HG02938 (cell line): ENCODE measurements at regions not wholly inside any gene's neighbourhood (a gene's known extent, or its start where the extent isn't known, plus 50 kb on each side); places are given as distances from the start of the nearest gene placed in this dataset.
"Not testable (repeated sequence)": the region's sequence is repeated elsewhere in the genome, so short reads cannot be mapped to it uniquely, and the experiment has no call there.

Experiments
- ATAC-seq: cut with Tn5 transposase; IDR thresholded peaks from one replicate; pipeline ENCODE4 v1.9.1; 2021; ENCODE audit warnings: mild to moderate bottlenecking, moderate library complexity; ENCODE audit not compliant: unreplicated experiment

DNA sequence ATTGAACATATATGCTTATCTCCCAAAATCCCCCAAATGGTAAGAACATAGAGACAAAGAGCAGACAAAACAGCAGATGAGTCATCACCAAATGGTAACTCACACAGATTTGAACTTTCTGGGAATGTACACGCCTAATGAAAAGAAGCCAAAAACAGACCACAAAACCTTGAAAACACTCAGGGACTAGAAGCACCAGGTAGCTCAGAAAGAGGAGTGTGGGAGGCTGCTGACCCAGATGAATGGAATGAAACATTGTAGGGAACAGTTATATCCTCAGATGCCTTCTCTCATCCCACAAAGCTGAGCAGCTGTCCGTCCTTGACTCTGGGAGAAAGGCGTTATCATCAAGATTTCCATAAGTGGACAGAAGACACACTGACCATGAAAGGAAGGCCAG is 307.0 kb upstream of the USP25 start:
- no peak for ATAC-seq

DNA sequence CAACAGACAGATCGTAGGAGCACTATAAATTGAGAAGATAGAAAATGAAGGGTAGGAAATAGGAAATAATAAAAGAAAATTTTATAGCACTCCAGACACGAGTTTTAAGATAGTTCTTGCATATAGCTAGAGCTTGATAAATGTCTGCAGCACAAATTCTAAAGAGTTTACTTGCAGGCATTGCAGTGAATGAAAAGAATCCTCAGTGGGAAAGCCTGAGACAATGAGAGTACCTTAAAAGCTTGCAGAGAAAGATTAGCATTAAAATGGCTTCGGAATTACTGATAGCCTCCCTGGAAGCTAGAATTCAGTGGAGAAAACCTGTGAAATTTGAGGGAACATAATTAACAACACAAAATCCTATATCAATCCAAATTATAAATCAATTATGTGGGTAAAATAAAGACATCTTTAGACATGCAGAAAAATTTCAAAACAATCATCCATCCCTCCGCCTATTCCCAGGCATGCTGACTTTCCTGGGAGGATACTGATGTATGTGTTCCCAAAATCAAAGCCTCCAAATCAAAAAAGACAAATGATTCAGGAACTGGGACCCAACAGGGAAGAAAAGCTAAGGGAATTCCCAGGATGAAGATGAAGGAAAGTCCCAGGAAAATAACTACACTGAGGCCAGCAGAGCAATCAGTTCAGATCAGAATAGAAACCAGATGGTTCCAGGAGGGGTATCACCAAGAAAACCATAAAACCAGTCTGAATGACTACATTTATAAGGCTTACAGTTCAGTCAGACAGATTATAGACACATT is 305.9 kb upstream of the USP25 start:
- no peak for ATAC-seq

DNA sequence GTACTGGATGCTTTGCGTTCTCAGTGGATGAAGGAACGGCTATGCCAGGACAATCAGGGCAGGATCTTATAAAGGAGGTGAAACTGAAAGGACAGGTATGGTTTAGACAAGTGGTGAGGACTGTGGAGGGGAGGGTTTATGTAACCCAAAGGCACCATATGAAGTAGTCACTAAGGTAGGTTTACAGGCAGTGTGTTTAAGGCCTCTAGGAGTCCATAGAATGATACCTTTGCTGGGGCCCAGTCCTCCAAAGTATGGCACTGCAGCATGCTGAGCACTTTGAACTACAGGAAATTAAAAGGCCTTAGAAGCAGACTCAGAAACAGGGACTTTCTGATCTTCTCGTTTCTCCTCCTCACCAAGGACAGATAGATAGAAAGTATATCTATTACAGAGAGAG is 304.7 kb upstream of the USP25 start:
- no peak for ATAC-seq

DNA sequence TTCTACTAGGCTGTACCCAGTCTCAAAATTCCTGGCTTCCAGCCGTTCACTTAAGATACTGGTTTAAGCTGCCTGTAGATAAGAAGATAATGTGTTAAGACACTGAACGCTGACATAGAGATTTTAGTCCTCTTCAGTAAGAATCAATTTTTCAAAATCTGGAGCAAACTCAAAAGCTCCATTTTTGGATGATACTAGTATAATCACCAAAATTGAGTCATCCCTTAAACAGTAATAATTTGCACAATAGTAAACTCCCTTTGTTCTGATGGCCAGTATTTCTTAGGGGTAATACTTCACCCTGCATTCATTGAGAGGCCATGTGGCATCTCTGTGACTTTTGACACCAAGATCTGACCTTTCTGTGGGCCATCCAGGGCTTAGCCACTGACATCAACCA is 299.8 kb upstream of the USP25 start:
- ATAC-seq, result no peak

DNA sequence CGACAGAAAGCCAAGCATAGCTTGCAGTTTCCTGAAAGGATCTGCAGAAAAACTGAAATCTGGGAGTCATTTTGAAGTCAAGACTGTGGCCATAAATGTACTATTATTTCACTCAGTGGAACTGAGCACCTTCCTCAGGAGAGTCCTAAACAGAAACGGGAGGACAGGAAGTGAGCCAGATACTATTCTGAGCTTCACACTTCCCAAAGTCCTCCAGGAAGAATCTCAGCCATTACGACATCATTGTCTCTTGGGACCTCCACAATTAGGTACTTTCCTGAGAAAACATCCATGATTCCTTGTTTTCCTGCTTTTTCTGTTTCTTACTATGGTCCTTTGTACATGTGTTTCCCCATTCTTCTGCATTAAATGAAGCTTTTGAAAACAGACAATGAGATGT is 299.2 kb upstream of the USP25 start:
- ATAC-seq, result no peak

DNA sequence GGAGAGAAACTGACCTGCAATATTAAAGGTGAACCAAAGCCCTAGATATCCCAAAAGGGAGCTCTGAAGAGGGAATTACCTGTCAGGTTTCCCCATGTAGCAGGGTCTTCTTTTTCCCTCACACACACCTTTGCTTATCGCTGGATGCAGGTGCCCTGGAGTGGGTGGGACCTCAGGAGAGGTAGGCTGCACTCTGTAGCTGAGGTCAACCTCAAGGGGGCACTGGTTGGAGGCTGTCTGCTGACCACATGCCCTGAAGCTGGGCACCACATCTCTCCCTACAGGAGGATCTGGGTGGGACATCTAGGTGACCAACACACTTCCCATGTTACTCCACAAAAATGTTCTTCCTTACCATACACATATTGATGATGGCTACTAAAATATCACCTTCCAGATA is 298.7 kb upstream of the USP25 start:
- ATAC-seq, result no peak

DNA sequence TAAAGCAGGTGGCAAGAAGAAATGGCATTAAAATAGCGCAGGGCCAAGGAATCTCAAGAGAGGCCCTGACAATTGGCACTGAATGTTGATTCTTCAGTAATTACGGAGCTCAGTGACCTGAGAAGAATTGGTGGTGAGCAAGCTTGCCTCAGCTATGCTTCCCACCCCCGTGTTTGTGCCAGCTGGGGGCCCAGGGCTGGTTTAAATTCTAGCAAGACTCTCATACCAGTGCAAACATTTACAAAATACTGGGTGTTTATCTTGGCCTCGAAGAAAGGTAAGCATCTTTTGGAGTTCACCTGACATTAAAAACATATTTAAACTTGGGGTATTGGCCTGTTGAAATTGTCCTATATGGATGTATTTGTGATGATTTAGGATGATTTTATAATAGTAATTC is 296.7 kb upstream of the USP25 start:
- ATAC-seq, result no peak

DNA sequence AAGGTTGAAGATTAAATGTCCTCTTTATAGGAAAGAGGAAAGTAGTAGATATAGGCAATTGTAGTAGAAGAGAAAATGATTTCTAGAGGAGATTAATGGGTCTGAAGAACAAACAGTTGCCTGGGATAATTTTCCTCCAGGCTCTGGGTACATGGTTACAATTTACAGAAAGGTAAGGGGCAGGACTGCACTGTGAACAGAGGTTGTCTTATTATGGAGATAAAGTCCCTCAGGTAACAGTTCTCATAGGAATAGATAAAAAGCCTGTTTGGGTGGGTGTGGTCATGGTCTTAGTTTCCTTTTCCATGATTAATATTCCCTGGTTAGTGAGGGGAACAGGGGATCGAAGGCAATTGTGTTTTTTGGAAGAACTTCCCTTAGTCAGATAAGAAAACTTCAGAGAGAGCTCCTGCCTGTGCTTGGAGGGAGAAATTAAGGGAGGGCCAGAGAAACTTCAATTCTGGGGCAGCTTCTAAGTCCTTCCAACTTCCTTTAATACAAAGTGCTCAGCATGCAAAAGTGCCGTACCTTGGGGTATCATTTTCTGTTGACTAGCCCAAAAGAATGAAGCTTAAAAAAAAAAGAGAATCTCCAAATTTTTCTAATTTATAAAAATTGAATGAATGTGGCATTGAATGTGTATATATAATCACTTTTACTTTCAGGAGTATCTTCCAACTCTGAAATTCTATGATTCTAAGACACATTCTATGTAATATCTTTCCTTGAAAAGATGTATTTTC is 295.4 kb upstream of the USP25 start:
- no peak for ATAC-seq

DNA sequence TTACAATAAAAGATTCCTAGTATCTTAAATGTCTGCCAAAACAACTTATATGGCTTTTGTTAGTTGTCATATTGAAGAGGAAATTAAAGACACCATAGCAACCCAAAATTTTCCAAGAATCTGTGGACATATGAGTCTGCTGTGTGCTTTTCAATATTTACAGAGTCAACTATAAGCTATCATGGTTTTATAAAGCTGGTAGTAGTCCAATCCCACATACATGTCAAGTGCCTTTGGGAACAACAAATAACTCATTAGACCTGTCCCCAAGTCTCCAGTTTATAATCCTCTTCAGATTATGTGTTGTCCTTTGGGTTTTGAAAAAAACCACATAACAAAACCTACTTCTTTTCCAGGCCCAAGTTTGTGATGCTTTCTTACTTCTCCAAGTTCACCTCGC is 293.8 kb upstream of the USP25 start:
- ATAC-seq, result no peak

DNA sequence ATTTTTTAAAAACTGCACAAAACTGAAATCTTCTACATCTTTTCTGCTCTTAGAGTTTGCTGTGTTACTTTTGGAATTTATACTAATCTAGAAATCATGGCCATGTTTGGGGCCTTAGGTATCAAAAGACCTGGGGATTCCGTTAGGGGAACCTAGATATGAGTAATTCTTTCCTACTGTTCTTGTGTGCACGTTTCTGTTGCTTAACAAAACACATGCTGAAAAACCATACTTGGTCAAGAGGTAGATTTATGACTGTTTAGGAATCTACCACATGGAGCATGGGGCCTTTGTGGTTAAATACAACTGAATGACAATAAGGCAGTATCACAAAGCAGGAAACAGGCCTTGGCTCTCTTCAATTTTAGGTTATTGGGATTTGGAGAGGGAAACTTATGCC is 291.9 kb upstream of the USP25 start:
- peak; percentile 85 for ATAC-seq

DNA sequence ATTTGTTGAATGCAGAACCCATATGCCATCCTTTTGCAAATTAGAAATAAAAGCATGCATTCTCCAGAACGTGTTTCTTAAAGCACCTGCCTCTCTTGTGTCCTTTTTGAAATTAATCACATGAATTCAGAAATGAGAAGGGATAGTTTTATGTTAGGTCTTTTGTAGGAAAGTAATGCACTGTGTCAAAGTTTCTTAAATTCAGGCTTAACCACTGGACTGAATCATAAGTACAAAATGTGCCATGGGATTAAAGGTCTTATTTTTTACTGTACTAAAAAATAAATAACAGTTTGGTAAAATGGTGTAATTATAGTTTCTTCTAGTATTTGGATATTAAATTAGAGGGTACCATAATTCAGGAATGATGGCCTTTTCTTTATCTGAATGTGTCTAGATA is 290.1 kb upstream of the USP25 start:
- ATAC-seq, result no peak

DNA sequence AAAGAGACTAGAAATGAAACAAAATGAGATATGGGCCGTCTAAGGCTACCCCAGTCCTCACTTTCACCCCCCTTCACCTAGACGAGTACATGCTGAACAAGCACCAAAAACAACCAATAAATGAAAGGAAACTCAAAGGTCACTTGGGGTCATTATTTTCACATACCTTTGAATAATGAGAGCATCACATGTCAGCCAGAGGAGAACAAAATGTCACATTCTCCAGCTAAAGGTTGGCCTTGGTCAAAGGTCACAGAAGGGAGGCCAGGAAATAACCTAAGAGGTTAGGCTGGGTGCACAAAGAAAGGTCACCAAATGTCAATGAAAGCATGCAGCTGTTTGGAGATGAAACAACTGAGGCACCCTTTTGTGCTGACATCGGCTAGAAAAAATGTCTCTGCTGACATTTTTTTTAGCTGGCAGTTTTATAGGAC is 288.7 kb upstream of the USP25 start:
- no peak for ATAC-seq

DNA sequence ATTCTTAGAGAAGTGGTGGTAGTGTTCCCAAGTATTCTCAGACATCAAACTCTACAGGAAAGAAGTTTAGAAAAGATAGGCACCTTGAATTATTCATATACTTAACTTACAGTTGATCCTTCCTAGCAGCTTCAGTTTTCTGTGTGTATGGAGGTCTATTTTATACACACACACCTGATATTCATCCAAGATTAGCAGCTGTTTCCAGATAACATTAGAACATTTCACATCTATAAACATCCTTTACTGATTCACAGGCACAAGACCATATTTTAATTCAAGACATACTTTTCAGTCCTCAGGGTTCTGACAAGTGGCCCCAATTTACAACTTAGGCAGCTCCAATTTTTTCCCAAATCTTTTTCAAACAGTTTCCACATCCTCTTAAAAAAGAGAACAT is 287.8 kb upstream of the USP25 start:
- ATAC-seq, result no peak

DNA sequence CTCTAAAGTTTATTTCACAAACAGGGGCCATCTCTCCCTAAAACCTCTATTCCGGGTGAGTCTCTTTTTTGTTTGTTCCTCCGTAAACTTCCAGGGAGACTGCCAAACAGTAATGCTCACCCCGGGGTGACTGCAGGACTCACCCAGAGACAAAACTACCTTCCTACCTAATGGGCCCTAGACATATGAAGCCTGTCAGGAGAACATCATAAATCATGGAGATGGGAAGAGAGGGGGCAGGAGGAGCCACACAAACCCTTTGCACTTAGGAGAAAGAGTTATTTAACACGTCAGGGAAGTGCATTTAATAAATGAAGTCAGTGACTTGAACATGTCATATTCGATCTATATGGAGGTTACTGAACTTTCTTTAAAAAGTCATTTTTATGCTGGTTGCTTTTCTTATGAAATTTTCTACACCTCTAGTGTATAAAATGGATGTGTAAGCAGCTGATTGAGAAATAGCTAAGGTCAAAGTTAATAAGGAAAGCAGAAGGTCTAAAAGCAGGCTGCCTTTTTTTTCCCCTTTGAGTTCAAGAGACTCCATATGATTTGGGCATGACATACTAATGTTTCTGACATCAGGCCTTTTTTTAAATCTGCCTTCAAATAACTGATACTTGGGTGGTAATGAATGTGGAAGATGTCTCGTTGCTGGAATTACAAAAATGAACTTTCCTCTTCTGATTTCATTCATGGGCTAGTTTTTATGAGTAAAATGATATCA is 286.9 kb upstream of the USP25 start:
- ATAC-seq, result no peak

DNA sequence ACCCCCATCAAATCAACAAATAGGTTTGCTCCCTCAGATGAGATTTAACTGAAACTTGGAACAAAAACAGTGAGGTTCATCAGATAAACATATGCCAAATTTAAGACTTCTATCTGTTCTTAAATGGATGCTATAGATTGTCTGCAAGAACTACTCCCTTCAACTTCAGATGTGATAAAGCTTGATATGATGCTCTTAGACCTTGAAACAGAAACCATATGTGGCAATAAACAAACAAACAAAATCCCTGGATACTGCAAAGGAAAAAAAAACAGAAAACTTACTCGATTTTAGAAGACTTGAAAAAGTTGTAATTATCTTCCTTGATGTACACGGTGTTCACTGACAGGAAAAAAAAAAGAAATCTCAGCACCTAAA is 286.1 kb upstream of the USP25 start:
- no peak for ATAC-seq

DNA sequence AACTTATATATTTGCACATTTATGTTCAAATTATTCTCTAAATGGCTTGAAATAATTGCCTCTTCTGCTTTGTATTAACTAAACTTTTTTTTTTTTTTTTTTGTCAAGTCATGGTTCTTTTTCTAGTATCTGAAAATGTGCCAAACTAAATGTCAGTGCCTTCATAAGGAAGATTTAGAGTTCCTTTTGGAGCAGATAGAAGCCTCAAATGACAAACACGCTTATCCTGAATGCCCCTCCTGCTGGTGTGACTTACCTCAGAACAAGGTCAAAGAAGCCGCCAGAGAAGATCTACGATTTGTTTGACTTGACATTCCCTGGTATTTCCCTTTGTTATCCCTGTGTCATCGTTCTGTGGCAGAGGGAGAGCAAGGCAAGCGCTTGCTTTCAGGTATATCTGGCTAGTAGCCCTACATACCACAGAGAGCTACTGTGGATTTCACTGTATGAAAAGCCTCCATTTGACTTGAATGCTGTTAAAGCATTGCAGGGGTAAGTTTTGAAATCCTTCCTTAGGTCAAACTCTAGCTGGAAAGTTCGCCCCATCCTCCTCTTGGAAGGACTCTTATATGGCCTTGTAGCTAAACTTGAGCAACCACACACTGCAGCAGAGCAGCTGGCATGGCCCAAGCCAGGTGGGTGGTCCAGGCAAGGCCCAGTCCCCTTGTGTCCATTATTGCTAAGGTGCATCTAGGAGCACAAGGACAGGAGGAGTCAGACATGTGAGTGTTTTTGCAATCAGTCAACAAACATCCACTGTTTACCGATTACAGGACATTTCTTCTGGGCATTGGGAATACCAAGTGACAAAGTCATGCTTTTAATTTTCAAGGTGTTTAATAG is 285.4 kb upstream of the USP25 start:
- ATAC-seq, result no peak

DNA sequence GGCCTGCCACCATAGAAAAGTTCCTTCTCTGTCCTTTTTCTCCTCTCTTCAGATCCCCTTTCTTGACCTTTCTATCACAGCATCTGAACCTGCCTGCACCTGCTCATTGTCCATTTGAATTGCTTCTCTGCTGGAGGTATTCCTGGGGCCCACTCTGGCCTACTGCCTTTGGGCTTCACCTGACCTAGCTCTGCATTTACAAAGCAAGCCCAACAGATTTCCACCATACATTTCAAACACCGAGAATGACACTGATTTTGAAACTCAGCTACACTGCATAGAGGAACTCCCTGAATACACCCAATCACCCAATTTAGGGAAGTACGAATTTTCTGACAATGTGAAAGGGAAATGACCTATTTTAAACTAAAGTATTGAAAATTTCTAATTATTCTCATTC is 284.5 kb upstream of the USP25 start:
- peak; percentile 79 for ATAC-seq

DNA sequence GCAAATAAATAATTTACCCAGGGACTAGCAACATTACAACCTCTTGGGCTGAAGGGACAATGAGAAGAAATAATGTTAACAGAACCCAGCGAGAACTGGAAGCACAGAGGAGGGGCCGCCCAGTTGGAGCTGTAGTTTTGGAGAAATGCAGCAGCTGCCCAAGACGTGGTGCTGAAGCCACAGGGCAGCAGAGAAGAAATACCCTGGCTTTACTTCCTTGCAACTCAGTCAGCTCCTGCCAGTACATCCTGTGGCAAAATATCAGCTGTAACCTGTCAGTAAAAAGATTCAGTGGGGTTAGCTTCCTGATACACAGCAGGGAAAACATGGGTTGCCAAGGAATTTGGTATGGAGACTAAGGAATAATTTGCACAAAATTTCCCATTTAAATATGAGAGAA is 283.6 kb upstream of the USP25 start:
- no peak for ATAC-seq

DNA sequence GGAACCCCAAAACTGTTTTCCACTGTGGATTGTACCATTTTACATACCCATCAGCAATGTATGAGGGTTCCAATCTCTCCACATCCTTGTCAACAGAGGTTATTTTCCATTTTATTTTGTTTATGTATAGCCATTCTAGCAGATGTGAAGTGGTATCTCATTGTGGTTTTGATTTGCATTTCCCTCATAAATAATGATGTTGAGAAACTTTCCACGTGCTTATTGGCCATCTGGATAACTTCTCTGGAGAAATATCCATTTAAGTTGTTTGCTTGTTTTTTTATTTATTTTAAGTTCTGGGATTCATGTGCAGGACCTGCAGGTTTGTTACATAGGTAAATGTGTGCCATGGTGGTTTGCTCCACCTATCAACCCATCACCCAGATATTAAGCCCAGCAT is 280.2 kb upstream of the USP25 start:
- no peak for ATAC-seq

DNA sequence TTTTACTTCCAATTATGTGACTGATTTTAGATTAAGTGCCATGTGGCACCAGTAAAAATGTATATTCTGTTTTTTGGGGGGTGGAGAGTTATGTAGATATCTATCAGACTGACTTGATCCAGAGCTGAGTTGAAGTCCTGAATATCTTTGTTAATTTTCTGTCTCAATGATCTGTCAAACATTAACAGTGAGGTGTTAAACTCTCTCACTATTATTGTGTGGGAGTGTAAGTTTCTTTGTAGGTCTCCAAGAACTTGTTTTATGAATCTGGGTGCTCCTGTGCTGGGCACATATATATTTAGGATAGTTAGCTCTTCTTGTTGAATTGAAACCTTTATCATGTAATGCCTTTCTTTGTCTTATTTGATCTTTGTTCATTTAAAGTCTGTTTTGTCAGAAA is 276.5 kb upstream of the USP25 start:
- ATAC-seq, result no peak

DNA sequence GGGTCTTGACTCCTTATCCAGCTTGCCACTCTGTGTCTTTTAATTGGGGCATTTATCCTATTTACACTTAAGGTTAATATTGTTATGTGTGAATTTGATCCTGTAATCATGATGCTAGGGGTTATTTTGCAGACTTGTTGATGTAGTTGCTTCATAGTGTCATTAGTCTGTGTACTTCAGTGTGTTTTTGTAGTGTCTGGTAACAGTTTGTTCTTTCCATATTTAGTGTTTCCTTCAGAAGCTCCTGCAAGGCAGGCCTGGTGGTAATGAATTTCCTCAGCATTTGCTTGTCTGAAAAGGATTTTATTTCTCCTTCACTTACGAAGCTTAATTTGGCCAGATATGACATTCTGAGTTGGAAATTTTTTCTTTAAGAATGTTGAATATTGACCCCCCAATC is 276.0 kb upstream of the USP25 start:
- not testable (repeated sequence) for ATAC-seq
